Activated CD4-positive, CD25-positive, alpha-beta regulatory T cell (primary cell): ENCODE measurements at regions not wholly inside any gene's neighbourhood (a gene's known extent, or its start where the extent isn't known, plus 50 kb on each side); places are given as distances from the start of the nearest gene placed in this dataset.
A peak's percentile ranks its signal among the peaks of the same experiment; 100 is the strongest.

Experiments used
- DNase-seq, 4 experiments: peaks; one replicate each; lab custom pipeline; 2025; lab: John Stamatoyannopoulos, UW

- DNase-seq = no peak
These were observed 52.5 kb upstream of the PLEKHG7 start for GRCh38 chr12:92650228-92650822.

- DNase-seq = peak; percentile 7 to 35 (median 10)
These were observed 53.1 kb upstream of the PLEKHG7 start for GRCh38 chr12:92649511-92650227.

GRCh38 chr12:92648242-92649031, 54.4 kb upstream of the PLEKHG7 start:
- DNase-seq = no peak

GRCh38 chr12:92641291-92641690, 61.5 kb upstream of the PLEKHG7 start:
- no peak for DNase-seq

GRCh38 chr12:92640691-92641090, 62.1 kb upstream of the PLEKHG7 start:
- DNase-seq = no peak

GRCh38 chr12:92639017-92639416, 63.8 kb upstream of the PLEKHG7 start:
- no peak for DNase-seq

- no peak for DNase-seq
These were observed 68.1 kb upstream of the PLEKHG7 start for GRCh38 chr12:92634730-92635129.

GRCh38 chr12:92634202-92634601, 68.6 kb upstream of the PLEKHG7 start:
- DNase-seq = no peak

- no peak for DNase-seq
These were observed 71.8 kb upstream of the PLEKHG7 start for GRCh38 chr12:92630968-92631367.

GRCh38 chr12:92629349-92630065, 73.3 kb upstream of the PLEKHG7 start:
- no peak for DNase-seq

GRCh38 chr12:92628476-92628875, 74.3 kb upstream of the PLEKHG7 start:
- DNase-seq = no peak

- DNase-seq = no peak
These were observed 75.3 kb upstream of the PLEKHG7 start for GRCh38 chr12:92627511-92627910.

GRCh38 chr12:92625639-92626310, 77.0 kb upstream of the PLEKHG7 start:
- no peak for DNase-seq

- no peak for DNase-seq
These were observed 78.6 kb upstream of the PLEKHG7 start for GRCh38 chr12:92624236-92624635.

GRCh38 chr12:92623386-92623785, 79.4 kb upstream of the PLEKHG7 start:
- DNase-seq = no peak

GRCh38 chr12:92621833-92622232, 81.0 kb upstream of the PLEKHG7 start:
- DNase-seq = no peak

- DNase-seq = no peak
These were observed 81.5 kb upstream of the PLEKHG7 start for GRCh38 chr12:92621312-92621711.

- no peak for DNase-seq
These were observed 82.8 kb upstream of the PLEKHG7 start for GRCh38 chr12:92619730-92620684.

- DNase-seq = no peak
These were observed 83.8 kb upstream of the PLEKHG7 start for GRCh38 chr12:92619026-92619425.

GRCh38 chr12:92615703-92616102, 87.1 kb upstream of the PLEKHG7 start:
- no peak for DNase-seq

- DNase-seq = no peak
These were observed 87.7 kb upstream of the PLEKHG7 start for GRCh38 chr12:92615086-92615485.
